IPS-18a (cell line): ENCODE measurements at regions not wholly inside any gene's neighbourhood (a gene's known extent, or its start where the extent isn't known, plus 50 kb on each side); places are given as distances from the start of the nearest gene placed in this dataset.
A peak's percentile ranks its signal among the peaks of the same experiment; 100 is the strongest.

Experiments used
- H3K27ac ChIP-seq: one replicate; pipeline ENCODE4 v1.5.1; 2013; ENCODE audit warnings: low read length
- H3K27me3 ChIP-seq: one replicate; pipeline ENCODE4 v1.6.1; 2013; ENCODE audit warnings: mild to moderate bottlenecking, low read length; ENCODE audit not compliant: control insufficient read depth, insufficient read depth
- H3K36me3 ChIP-seq: one replicate; pipeline ENCODE4 v1.6.1; 2013; ENCODE audit warnings: low read depth, low read length; ENCODE audit not compliant: control insufficient read depth
- H3K4me1 ChIP-seq: one replicate; pipeline ENCODE4 v1.6.1; 2013; ENCODE audit warnings: low read depth, low read length; ENCODE audit not compliant: control insufficient read depth
- H3K4me3 ChIP-seq: one replicate; pipeline ENCODE4 v1.5.1; 2013; ENCODE audit warnings: low read length
- H3K9ac ChIP-seq: one replicate; pipeline ENCODE4 v1.6.1; 2013; ENCODE audit warnings: mild to moderate bottlenecking, low read length, moderate library complexity
- H3K9me3 ChIP-seq: one replicate; pipeline ENCODE4 v1.6.1; 2013; ENCODE audit warnings: low read depth, low read length; ENCODE audit not compliant: control insufficient read depth

DNA sequence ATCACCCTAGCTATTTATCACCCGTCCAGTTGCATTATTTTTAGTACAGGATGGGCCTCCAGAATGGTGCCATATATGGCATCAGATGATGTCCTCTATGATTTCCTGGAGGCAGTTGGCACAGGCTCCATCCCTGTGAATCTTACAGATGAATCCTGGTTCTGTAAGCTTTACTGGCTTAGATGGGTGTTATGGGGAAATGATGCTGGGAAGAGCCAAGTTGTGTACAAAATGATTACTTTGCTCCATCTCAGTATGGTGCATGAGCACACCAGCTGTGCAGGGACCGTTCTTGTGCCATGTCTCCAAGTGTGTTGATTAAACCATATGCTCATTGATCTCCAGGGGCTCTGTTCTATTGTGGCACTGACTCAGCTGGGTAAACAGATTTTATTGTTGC lies 755.7 kb downstream of the TLR4 start:
- Histone ChIP-seq H3K27me3 (no peaks in the 10 kb centered on the region), H3K27ac (no peak overlapping the region), H3K9ac (no peak overlapping the region), H3K4me1 (peaks cover 9% of the 10 kb centered on the region), H3K36me3 (no peaks in the 10 kb centered on the region), H3K9me3 (no peaks in the 10 kb centered on the region), H3K4me3 (no peak overlapping the region)

DNA sequence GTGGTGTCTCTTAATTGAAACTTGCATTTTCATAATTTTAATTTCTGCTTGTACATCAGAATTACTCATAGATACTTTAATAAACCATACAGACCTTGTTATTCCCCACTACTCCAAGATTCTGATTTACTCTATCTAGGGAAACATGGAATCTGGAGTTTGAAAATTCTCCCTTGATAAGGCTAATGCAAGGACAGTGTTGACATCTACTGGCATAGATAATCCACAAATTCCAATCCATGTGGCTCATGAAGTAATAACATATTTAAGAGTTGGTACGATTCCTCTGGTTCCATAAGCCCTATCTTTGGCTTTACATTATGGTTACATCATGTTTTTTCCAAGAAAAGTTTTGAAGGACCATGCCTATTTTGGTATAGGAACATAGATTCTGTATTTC lies 759.2 kb downstream of the TLR4 start:
- Histone ChIP-seq H3K27me3 (no peaks in the 10 kb centered on the region), H3K9me3 (no peaks in the 10 kb centered on the region)

DNA sequence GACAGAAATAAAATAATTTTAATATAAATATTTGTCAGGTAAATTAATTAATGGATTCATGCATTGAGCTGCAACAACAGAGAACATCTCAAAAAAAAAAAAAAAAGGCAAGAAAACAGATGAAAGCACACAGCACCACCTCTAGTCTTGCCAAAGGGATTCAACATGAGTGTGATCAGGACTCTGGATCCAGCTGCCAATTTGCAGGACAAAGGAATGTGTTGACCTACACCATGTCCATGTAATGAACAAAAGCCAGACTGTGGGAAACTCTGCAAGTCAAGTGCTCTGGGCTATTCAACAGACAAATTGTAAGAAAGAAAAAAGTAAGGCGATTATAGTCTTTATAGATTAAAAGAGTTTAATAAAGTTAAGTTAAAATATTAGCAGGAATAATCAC lies 769.3 kb downstream of the TLR4 start:
- Histone ChIP-seq H3K4me3 (no peak overlapping the region), H3K4me1 (no peaks in the 10 kb centered on the region)

More for the DNA sequence above, 759.2 kb downstream of the TLR4 start:
- no peaks in the 10 kb centered on the region for H3K36me3 ChIP-seq
- no peak overlapping the region for H3K4me3 ChIP-seq
- no peak overlapping the region for H3K9ac ChIP-seq
- no peak overlapping the region for H3K27ac ChIP-seq
- no peaks in the 10 kb centered on the region for H3K4me1 ChIP-seq

DNA sequence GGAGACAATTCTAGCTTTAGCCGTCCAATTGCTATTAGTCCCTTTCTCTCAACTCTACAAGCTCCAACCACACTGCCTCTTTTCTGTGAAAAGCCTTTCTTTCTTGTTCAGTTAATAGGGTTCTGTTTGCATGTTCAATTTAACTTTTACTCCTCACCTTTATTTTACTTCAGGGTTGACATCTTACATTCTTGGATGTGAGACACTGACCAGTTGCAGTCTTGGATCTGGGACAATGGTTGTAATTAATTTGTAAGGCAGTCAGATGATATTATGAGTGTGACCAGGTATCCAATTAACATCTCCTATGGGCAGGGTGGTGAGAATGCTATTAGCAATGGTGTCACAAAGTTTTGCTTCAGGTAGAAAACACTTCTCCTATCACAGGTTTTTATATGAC lies 774.5 kb downstream of the TLR4 start:
- H3K27ac ChIP-seq, result no peak overlapping the region
- no peaks in the 10 kb centered on the region for H3K27me3 ChIP-seq
- H3K9me3 ChIP-seq, result no peaks in the 10 kb centered on the region
- no peaks in the 10 kb centered on the region for H3K4me1 ChIP-seq
- no peak overlapping the region for H3K9ac ChIP-seq
- H3K36me3 ChIP-seq, result no peaks in the 10 kb centered on the region
- H3K4me3 ChIP-seq, result no peak overlapping the region

More for the DNA sequence above, 769.3 kb downstream of the TLR4 start:
- no peaks in the 10 kb centered on the region for H3K27me3 ChIP-seq
- H3K36me3 ChIP-seq, result no peaks in the 10 kb centered on the region
- no peak overlapping the region for H3K27ac ChIP-seq
- no peaks in the 10 kb centered on the region for H3K9me3 ChIP-seq
- no peak overlapping the region for H3K9ac ChIP-seq

DNA sequence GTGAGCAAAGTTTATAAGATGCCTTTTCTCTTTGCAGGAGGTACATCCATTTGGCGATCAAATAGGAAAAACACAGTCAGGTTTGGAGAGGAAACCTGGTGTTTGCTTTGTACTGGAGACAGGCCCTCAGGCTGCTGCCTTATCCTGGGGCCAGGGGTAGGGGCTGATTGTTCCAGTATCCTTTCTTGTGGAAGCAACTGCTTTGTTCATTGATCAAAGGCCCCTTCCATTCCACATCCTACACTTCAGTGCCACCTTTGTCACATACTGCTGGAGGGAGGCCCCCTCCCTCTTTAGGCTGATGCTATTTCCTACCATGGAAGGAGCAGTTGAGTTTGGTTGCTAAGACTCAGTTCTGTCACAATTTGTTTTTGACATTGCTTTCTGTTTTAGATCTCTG lies 778.1 kb downstream of the TLR4 start:
- Histone ChIP-seq H3K9me3 (no peaks in the 10 kb centered on the region), H3K27ac (no peak overlapping the region), H3K9ac (no peak overlapping the region), H3K4me3 (no peak overlapping the region), H3K36me3 (no peaks in the 10 kb centered on the region), H3K27me3 (no peaks in the 10 kb centered on the region), H3K4me1 (no peaks in the 10 kb centered on the region)

DNA sequence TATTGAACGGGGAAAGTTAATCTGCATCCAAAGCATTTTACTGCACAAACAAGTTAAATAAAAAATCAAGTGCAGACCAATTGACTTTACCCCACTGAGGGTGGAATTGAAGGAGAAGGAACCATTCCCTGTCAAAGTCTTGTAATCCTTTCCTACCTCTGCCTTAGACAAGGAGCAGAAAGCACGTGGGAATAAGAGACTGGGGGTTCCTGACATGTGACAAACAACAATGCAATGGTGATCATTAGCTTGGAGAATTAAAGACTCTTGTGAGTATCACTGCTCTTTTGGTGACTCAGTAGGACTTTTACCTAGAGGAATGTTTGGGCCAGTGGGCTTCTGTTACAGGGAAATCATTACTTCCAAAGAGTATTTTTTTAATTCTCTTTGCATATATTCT lies 779.5 kb downstream of the TLR4 start:
- H3K36me3 ChIP-seq, result no peaks in the 10 kb centered on the region
- no peak overlapping the region for H3K9ac ChIP-seq
- H3K4me3 ChIP-seq, result no peak overlapping the region
- H3K4me1 ChIP-seq, result no peaks in the 10 kb centered on the region
- H3K9me3 ChIP-seq, result no peaks in the 10 kb centered on the region
- H3K27ac ChIP-seq, result no peak overlapping the region
- no peaks in the 10 kb centered on the region for H3K27me3 ChIP-seq

DNA sequence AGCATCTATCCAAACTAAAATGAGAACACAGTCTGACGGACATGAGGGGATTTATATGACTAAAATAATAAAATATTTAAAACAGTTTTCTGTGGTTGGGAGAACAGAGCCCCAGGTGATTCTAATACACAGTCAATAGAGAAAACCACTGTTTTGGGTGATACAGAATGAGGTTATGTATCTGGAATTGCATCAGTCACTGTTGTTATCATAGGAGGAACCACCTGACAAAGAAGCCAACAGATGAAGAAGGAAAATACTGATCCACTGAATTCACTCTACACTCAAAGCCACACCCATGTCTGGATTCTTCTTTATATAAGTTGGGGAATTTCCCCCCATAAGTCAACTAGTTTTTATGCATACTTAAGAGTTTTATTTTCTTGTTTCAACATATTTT lies 799.0 kb downstream of the TLR4 start:
- no peak overlapping the region for H3K4me3 ChIP-seq
- H3K27me3 ChIP-seq, result no peaks in the 10 kb centered on the region
- H3K9ac ChIP-seq, result no peak overlapping the region
- no peak overlapping the region for H3K27ac ChIP-seq
- H3K4me1 ChIP-seq, result no peaks in the 10 kb centered on the region
- no peaks in the 10 kb centered on the region for H3K36me3 ChIP-seq
- no peaks in the 10 kb centered on the region for H3K9me3 ChIP-seq

DNA sequence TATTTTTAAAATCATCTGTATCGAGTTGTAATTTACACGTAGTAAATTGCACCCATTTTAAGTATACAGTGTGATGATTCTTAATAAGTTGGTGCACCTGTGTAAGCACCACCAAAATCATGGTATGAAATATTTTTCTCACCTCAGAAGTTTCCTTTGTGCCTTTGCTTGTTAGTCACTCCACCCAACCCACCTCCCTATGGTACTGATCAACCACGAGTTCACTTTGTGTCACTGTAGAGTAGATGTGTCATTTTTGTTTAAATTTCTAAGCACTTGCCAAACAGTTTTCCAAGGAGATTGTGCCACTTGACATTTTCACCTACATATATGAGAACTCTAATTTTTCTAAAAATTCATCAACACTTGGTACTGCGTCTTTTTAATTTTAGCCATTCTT lies 806.5 kb downstream of the TLR4 start:
- Histone ChIP-seq H3K4me1 (no peaks in the 10 kb centered on the region), H3K9ac (no peak overlapping the region), H3K27me3 (no peaks in the 10 kb centered on the region), H3K9me3 (no peaks in the 10 kb centered on the region), H3K27ac (no peak overlapping the region), H3K36me3 (no peaks in the 10 kb centered on the region), H3K4me3 (no peak overlapping the region)

DNA sequence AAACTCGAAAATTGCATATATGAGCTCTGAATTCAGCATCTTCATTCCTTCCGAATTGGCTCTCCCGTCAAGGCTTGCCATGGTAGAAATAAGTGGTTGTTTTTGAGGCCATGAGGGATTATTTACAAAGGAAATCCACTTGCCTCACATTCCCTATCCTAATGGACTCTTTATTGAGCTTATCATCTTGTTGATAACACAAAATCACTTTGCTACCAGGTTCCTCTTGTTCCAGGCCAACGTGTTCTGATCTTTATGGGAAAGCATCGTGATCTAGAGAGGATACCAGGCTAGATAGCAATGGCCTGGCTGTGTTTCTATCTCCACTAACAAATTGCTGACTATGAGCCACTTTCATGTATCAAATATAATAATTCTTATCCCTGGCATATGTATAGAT lies 811.7 kb downstream of the TLR4 start:
- no peak overlapping the region for H3K9ac ChIP-seq
- H3K4me1 ChIP-seq, result no peaks in the 10 kb centered on the region
- no peaks in the 10 kb centered on the region for H3K27me3 ChIP-seq
- H3K36me3 ChIP-seq, result no peaks in the 10 kb centered on the region
- no peak overlapping the region for H3K4me3 ChIP-seq
- H3K27ac ChIP-seq, result no peak overlapping the region
- H3K9me3 ChIP-seq, result no peaks in the 10 kb centered on the region

DNA sequence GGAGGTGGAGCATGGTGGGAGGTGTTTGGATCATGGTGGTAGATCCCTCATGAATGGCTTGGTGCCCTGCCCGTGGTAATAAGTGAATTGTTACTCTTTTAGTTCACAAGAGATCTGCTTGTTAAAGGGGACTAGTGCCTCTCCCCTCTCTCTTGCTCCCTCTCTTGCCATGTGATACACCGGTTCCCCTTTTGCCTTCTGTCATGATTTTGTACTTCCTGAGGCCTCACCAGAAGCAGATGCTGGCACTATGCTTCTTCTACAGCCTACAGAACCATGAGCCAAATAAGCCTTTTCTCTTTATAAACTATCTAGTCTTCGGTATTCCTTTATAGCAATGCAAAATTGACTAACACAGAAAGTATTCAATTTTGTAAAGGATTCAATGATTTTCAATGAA lies 817.1 kb downstream of the TLR4 start:
- no peak overlapping the region for H3K9ac ChIP-seq
- no peaks in the 10 kb centered on the region for H3K36me3 ChIP-seq
- H3K4me3 ChIP-seq, result no peak overlapping the region
- H3K4me1 ChIP-seq, result peaks cover 11% of the 10 kb centered on the region
- H3K27ac ChIP-seq, result no peak overlapping the region
- H3K9me3 ChIP-seq, result no peaks in the 10 kb centered on the region
- H3K27me3 ChIP-seq, result no peaks in the 10 kb centered on the region

DNA sequence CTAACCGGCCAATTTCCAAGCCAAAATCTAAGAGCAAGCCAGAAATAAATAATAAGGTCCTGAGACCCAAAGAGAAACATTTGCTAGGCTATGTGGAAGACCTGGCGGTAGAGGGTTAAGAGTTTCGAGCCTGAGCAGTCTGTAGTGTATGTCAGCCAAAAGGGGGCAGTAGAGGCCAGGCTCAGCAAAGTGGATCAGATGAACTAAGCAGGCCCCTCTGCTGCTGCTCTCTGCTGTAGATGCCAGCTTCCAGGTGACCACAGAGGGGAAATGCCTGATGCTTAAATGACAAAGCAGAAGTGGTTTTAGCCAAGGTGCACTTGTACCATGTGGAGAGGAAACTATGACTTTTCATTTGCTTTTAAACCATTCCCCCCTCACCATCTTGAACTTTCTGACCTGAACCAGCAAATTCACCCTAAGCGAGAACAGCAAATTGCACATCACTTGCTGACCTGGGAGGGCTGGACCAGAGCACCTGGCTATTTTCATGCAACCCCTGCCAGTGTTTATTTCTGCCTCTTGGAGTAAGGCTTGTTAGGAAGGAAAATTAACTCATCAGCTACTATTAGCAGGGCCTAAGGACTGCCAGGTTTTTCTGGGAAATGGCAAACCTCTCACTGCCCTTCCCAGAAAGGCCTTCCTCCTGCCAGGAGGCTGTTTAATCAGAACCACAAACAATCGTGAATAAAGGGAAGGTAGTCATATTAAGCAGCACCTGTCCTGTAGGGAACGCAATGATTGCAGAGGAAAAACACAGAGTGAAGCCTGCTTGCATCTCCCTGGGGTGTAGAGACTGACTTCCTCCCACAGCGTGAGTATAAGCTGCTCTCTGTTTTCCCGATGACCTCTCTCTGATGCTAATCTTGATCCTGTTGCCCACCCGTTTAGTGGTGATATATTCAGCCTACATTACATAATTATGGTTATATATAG lies 818.2 kb downstream of the TLR4 start:
- Histone ChIP-seq H3K27ac (no peak overlapping the region), H3K9me3 (no peaks in the 10 kb centered on the region), H3K9ac (peak overlapping the region; percentile 11), H3K4me1 (peaks cover 11% of the 10 kb centered on the region), H3K27me3 (no peaks in the 10 kb centered on the region), H3K4me3 (no peak overlapping the region), H3K36me3 (no peaks in the 10 kb centered on the region)

DNA sequence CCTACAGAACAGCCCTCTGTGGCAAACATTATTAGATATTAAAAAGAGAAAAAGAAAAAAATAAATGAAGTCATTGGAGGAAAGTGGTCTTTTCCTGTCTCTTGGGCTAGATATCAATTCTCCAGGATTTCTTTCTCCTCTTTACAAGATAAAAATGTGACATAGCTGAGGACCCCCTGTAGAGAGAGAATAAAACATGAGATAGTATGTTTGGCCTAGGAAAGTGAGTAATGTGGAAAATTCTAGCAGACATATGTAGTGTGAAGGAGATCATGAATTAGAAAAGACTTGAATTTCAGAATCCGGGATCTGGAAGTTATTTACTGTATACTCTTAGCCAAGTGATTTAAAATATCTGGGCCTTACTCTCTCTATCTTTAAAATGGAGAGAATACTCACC lies 823.1 kb downstream of the TLR4 start:
- no peak overlapping the region for H3K9ac ChIP-seq
- no peaks in the 10 kb centered on the region for H3K9me3 ChIP-seq
- H3K27ac ChIP-seq, result no peak overlapping the region
- H3K27me3 ChIP-seq, result no peaks in the 10 kb centered on the region
- no peak overlapping the region for H3K4me3 ChIP-seq
- H3K36me3 ChIP-seq, result no peaks in the 10 kb centered on the region
- peaks cover 10% of the 10 kb centered on the region for H3K4me1 ChIP-seq
